ENCODE measurements at regions not wholly inside any gene's neighbourhood (a gene's known extent, or its start where the extent isn't known, plus 50 kb on each side); places are given as distances from the start of the nearest gene placed in this dataset.

DNA sequence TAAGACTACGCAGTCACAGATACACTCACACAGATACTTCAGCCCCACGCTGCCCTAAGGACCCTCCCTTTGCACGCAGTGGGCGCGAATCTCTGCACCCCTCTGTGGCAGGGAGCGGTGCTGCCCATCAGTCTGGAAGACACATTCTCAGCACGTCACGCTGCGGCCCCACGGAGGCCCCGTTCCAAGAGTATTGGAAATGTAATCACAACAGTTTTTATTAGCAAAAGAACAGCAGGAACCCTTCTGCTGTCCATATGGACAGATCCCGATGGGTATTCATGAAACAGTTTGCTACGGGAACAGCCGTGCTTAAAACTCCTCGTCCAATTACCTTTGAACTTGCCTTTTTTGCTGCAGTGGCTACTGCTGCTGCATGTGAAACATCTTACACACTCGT is 131.0 kb downstream of the RPS24 start:
- no peak for DNase-seq

DNA sequence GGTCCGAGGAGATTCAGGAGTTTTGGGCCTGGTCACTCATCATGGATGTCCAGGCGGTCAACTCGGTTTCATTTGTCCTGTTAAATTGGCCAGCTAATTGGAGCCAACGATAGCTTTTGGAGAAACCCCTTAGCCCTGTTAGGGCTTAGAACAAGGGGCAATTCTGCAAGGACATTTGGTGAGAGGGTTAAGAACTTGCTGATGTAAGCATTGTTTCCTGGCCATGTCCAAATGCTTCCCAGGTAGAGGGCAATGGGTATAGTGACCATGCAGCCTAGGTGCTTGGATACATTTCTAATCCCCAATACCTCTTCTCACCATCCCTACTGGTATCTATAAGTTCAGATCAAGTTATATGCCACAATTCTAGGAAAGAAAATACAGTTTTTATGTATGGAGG is 131.5 kb downstream of the RPS24 start:
- DNase-seq: no peak

DNA sequence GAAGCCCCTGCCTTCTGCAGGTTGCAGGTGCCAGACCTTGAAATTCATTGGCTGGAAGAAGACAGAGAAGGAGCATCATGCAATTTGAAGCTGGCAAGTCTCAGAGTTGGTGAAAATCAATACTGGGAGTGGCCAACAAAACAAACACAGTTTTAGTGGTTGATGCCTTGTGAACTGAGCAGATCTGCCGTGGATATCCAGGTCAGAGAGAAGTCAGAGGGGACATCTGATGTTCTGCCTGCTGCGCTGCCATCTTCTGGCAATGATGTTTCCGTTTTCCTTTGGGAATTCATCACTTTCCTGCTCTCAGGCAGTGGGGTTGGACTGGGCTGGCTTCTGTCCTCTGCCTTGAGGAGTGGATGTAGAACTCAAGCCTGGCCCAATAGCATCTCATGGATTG is 132.0 kb downstream of the RPS24 start:
- DNase-seq: no peak

DNA sequence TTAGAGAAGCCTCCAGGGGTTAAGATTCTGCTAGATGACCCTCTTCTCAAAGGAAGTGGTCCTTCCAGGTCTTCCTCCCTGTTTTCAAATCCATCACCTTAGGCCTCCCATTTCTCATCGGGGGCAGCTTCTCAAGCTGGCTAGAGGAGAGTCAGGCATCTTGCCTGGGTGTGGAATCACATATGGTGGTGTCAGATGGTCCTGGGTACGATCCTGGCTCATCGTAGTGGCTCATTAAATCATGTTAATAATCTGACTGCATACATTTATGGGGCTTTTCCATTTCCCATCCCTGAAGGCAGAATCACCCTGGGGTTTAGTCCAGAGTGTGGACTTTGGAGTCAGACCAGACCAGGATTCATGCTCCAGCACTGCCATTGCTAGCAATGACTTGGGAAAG is 132.6 kb downstream of the RPS24 start:
- DNase-seq: no peak

DNA sequence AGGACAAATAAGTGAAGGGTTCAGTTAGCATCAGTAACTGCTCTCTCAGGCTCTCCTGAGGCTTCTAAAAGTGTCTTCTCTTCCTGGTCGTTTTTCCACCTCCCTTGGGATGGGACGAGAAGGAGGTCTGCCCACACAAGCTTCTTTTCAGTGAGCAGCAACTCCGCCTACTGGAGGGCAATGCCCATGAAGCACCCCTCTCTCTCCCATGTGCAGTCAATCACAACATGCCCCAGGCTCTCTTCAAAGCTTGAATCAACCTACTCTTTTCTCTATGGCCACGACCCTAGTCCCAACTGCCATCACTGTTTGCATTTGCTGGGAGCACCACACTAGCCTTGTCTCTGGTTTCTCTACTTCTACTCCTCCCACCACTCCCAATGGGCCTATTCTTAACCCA is 135.6 kb downstream of the RPS24 start:
- DNase-seq: no peak

DNA sequence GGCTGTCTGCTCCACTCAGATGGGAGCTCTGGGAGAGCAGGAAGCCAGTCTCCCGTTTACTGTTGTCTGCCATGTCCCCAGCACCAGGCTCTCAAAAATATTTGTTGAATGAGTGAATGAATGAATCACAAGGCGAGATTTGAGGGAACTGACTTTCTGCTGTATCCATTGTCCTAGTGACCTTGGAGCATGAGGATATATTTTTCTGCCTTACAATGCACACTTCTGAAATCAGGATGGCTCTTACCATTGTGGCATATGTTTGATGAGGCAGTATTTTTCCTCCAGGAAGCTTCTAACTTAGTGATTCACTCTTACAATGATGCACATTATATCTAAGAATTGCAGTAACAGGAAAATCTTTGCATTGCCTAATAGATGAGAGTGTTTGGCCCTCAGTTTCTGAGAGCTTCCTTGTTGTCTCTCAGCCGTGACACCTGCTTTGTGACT is 136.4 kb downstream of the RPS24 start:
- DNase-seq: no peak

DNA sequence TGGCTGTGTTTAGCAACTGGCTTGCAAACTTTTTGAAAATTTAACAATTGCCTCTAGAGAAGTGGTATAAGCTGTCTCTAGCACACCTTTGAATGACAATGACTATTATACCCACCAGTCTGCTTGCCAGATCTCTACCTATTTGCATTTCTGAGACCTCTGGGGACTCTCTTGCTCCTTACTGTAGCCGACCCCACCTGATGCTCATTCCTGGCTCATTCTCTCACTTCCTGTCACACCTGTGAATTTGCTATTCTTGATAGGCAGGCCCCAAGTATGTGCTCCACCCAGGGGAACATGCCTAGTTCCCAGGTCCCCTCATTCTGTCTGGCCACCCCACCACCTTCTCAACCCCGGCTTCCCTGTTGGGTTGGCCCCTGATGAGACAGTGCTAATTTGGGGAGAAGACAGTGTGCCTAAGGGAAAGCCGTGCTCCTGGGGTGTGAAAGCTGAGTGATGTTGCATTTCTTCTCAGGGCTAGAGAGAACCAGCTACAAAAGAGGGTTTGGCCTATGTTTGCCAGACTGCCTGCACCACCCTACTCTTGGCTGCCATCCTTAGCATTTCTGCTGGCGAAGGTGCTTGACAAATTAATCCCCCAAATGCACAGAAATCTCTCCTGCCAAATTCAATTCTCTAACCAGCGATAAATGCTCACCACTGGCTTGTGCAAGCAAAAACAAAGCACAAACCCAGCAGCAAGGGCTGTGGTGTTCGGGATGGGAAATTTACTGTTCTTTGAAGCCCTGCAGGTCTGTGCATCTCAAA is 138.2 kb downstream of the RPS24 start:
- no peak for DNase-seq

DNA sequence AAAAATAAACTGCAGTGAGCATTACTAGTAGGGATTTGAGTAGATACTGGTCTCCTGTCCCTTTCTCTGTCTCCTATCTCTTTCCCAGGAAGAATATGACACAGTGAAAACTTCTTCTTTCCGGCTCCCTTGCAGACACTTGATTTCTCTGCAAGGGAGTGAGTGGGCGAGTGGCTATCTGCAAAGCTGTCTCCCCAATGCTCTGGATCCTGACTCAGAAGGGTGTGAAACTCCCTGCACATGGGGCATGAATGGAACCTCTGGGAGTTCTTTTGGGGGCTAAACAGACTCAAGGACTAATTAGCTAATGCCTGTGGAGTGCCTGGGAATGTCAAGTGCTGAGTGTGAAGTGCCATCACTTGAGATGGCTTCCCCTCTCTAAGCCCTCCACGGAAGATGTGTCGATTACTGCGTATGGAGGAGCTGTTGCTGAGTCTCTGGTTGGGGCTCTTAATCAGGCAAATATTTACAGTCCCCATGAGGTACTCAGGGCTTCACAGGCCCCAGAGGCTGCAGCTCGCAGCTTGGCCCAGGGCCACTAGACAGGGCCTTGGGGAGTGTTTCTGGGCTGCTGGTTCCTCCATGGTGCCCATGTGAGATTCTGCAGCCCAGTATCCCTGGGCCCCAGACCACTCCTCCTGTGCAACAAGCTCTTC is 139.8 kb downstream of the RPS24 start:
- no peak for DNase-seq

DNA sequence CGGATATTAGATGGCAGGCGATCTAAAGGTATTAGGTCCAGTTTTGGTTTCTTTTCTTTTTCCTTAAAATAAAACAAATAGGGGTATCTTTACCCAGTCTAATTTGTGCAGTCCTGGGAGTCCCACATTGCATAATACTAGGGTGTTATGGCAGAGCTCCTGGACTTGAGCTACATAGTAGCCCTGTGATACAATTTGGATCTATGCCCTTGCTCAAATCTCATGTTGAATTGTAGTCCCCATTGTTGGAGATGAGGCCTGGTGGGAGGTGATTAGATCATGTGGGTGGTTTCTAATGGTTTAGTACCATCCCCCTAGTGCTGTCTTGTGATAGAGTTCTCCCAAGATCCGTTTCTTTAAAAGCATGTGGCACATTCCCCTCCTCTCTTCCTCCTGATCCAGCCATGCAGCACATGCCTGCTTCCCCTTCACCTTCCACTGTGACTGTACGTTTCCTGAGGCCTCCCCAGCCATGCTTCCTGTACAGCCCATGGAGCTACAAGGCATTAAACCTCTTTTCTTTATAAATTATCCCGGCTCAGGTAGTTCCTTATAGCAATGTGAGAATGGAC is 141.9 kb downstream of the RPS24 start:
- no peak for DNase-seq

DNA sequence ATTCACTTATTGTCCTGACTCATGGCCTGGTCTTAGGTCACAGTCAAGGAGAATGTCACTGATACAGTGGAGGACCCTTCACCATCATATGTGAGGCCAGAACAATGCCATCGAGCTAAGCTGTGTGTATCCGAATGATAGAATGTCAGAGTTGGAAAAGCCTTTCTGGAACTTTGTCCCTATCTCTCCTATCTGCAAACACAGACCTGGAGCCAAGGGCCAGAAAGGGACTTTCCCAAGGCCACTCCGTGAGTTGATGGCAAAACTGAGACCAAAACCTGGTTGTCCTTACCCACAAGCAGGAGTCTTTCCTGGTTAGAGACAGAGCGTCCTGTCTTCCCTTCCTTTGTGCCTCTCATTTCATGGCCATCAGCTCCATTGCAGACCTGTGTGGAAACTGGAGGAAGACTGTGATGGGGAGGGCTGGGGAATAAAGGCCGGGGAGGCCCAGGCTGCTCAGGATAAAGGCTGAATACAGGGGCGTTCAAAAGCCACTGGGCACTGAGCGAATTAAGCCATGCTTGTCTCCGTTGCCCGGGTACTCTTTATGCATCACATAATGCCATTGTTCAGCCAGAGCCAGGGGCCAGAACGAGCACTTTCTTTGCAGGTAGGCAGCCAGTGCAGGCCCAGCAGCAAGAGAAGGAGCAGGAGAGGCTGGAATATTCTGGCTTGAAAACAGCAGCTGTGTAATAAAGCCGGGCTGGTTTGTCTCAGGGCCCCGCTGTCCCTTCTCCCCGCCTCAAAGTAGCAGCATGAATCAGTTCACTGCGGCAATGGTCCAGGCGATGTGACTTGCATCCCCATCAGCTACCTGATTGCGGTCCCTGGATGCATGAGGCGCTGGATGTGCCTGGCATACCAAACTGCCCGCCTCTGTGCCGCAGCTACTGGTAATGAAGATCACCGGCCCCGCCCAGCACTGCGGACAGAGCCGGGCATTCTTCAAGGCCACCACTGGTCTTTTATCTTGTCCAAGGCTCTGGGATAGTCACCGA is 143.0 kb downstream of the RPS24 start:
- DNase-seq: no peak

DNA sequence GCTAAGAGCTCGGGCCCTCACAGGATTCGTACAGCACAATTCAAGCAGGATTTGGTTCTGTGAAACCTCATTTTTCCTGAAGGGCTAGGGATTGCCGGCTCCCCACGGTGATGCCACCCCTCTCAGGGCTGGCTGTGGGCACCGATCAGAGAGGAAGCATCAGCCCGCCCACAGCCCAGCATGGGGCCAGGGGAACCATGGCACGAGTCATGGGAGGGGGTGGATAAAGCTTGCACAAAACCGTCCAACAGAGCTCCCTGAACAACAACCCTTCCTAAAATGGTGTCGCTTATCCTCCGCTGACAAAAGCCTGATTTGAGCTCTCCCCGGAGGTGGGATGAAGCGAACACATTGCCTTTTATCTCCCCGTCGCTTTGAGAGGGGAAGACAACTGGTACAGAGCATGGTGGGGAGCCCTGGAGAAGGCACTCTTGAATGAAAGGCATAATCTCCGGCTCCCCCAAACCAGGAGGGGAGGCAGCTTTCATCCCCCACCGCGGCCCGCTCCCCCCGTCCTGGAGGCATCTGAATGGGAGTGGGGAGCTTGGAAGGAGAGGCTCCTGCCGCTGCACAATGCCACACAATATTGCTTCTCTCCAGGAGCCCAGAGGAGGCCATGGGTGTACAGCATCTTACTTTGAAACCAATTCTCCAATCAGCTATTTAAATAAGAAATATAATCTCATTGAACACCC is 144.0 kb downstream of the RPS24 start:
- no peak for DNase-seq

DNA sequence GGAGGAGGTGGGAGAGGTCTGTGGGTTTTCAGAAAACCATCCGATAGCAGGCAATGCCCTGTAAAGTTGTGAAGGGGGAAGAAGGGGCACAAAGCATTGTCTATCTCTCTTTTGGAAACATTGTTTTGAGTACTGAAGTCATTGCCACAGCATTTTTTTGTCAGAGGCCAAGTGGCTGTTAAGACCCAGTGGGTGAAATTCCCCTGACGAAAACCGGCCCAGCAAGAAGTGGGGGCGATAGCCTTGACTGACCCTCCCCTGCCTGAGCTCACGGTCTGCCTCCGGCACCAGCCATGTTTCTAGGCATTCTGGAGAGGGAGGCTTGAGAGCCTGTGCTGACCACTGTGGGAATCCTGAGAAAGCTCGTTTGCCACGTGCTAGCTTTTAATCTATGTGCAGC is 144.7 kb downstream of the RPS24 start:
- DNase-seq: no peak

DNA sequence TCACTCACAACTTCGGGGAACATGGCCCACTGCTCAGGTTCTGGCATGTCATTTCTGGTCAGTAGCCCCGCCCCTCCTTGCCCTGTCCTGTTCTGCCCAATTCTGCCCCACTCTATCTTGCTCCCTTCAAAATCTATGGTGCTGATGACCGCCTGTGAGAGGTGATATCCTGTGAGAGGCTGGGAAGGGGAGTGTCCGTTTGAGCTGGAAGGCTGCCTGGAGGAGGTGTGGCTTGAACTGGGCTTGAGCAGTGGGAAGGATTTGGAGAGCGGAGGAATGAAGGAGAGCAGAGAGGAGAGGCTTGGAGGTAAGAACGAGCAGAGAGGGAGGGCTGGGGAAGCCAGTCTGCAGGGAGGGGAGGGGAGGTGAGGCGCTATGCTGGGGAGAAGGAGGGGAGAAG is 145.3 kb downstream of the RPS24 start:
- DNase-seq: no peak

DNA sequence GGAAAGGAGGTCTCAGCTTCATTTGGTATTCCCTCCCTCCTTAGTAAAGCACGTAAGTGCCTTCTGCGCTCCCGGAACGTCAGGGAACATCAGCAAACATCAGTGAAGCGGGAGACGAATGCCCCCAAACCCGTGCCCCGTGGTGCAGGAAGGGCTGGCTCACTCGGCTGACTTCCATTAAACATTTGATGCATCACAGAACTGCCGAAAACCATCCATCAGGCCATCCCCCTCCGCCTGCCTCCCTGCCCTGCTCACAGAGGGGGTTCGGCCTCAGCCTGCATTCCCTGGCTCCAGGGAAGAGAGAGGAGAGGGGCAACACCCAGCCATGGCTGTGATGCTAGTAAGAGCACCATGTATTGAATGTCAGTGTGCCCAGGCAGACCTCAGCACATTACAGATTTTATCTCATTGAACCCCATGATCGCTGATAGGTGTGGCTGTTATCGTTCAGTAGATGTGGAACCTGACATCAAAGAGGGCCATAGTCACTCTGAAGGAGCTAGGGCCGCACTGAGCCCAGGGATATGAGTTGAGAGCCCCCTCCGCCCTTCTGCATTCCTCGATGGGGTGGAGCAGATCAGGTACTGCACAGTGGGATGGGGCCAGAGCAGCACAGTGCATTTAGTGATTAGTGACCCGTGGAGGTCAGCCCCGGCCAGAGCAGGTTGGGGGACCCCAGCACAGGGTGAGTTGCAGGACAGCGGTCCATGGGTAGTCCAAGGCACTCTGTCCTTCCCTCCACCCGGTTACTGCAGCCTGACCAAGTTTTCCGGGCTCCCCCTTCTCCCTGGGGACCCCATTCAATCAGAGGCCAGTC is 146.4 kb downstream of the RPS24 start:
- no peak for DNase-seq

DNA sequence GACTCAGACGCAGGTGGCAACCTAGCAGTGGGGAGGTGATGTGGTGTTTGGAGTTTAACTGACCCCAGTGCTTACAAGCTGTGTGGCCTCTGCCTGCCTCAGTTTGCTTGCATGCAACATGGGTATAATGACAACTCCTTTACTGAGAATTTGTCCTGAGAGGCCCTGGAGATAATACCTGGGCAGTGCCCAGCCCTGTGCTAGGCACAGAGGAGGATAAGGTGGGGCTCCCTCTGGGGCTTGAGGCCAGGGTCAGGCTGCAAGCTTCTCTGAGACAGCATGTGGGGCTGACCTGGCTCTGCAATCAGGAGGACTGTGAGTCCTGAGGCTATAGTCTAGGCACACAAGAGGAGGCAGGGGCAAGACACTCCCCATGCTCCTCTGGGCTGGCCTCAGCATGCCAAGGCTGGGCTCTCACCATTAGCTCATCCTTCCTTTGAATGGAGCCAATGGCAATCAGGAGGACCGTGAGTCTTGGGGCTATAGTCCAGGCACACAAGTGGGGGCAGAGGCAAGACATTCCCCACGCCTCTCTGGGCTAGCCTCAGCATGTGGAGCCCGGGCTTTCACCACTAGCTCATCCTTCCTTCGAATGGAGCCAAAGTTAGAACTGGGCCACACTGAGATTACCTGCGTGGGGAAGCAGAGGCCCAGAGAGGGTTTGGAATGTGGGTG is 147.9 kb downstream of the RPS24 start:
- DNase-seq: no peak

DNA sequence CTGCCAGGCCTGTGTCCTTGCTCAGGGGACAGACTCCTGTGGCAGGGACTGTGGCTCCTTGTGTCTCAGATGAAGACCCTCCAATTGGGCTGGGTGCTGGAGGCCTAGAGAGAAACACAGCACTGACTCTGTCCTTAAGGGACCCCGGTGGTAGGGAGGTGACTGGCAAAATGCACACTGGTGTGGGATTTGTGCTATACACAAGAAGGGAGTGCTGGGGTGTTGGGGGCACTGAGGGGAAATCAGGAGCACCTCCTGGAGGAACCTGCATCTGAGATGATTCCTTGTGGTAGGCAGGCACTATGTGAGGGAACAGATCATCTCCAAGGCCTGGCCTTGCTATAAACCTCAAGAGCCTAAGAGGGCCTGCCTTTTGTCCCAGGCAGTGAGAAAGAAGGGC is 149.2 kb downstream of the RPS24 start:
- no peak for DNase-seq

DNA sequence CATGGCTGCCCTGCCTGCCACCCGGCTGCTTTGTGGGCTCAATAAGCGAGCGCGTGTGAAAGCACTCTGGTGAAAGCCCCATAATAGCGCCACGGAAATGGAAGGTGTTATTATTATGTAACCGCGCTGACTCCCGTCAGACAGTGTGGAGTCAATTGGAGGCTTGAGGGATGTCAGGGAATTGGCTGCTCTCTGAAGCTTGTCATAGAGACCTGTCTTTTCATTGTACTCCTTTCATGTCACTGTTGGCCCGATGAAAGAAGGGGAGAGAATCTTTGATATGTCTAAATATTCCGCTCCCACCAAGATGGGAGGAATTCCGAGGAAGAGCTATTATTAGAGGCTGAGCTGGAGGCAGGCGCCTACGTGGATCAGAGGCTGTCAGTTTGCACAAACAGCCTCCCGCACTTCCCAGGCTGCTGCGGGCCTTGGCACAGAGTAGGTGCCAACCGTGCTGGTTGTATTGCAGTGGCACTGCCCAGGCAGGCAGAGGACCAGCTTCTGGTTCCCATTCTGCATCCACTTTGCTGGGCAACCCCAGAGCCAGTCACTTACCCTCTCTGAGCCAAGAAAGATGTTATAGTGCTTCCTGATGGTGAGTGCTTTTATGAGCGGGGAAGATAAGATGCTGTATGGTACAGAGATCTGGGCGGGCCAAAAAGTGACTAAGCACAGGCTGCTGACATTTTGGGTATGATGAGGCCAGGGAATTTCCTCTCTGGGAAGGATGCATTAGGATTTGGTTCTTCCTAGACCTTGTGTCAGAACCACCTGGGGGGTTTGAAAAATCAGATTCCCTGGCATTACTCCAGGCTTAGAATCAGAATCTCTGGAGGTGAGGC is 151.4 kb downstream of the RPS24 start:
- no peak for DNase-seq

DNA sequence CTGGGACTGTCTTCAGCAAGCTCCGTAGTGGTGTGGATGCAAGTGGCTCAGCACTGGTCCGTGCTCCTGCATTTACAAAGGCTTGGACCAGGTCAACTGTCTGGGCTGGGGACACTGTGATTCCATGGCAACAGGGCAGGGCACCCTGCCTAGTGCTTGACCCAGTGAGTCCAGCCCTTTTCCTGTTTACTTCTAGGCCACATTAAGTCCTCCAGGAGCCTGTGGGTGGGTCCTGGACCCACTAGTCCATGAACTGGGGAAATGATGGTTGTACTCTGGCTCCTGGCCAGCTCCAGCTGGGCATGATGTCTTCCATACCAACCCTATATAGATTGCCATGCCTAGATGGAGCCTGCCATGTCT is 152.0 kb downstream of the RPS24 start:
- DNase-seq: no peak

DNA sequence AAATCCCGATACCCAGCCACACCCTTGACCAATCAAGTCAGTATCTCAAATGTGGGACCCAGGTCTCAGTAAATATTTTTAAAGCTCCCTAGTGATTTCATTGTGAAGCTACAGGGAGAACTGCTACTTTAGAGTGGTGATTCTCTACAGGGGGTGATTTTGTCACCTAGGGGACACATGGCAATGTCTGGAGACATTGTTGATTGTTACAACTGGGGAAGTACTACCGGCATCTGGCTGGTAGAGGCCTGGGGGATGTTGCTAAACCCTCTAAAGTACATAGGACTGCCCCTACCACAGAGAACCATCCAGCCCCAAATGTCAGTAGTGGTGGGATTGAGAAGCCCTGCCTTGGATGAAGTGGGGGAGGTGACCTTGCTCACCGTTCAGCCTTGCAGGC is 152.9 kb downstream of the RPS24 start:
- DNase-seq: no peak

DNA sequence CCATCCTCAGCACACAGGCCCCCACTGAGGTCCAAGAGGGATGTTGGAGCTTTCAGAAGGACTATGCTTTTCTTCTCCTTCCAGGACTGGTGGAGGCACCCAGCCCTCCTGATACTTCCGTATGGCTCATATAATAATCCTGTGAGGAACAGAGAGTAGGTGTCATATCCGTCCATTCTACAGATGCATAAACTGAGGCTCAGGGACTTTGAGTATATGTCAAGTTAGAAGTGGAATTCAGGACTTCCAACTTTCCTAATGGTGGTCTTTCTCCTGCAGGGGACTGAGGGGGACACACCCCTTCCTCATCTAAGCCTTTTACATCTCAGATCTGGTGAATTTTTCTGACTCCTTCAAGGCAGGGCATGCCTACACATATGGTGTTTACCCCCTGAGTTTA is 153.7 kb downstream of the RPS24 start:
- DNase-seq: no peak

All from activated CD4-positive, alpha-beta T cell treated with anti-CD3 and anti-CD28 coated beads, Interleukin-2, amount 50 U/mL, for 48 hours (primary cell).